HFFc6 (cell line): ENCODE measurements at regions not wholly inside any gene's neighbourhood (a gene's known extent, or its start where the extent isn't known, plus 50 kb on each side); places are given as distances from the start of the nearest gene placed in this dataset.

Experiments
- DNase-seq: peaks from one replicate; pipeline ENCODE4 v3.0.0-alpha.2; 2018
- H3K27ac Mint-ChIP-seq: 2 replicates; pipeline ENCODE4 v1.8.0; 2020; ENCODE audit warnings: mild to moderate bottlenecking, mixed read lengths
- H3K27me3 Mint-ChIP-seq: 2 replicates; pipeline ENCODE4 v1.8.0; 2021; ENCODE audit warnings: mild to moderate bottlenecking, moderate library complexity, mixed read lengths; ENCODE audit not compliant: insufficient read depth
- H3K36me3 Mint-ChIP-seq: 2 replicates; pipeline ENCODE4 v1.8.0; 2021; ENCODE audit warnings: low read depth, mixed read lengths
- H3K4me1 Mint-ChIP-seq: 2 replicates; pipeline ENCODE4 v1.8.0; 2020; ENCODE audit warnings: low read depth, mixed read lengths
- H3K4me3 Mint-ChIP-seq: 2 replicates; pipeline ENCODE4 v1.8.0; 2020; ENCODE audit warnings: mild to moderate bottlenecking, moderate library complexity, mixed read lengths
- H3K9me3 Mint-ChIP-seq: 2 replicates; pipeline ENCODE4 v1.8.0; 2020; ENCODE audit warnings: mild to moderate bottlenecking, mixed read lengths
- CTCF ChIP-seq: fragments of 200-600 bp; sonication (generic); IDR thresholded peaks from 2 replicates; pipeline ENCODE4 v1.5.0; 2021; ENCODE audit warnings: antibody characterized with exemption, mild to moderate bottlenecking

- no peak overlapping the region for H3K27ac Mint-ChIP-seq
- H3K4me3 Mint-ChIP-seq = no peak overlapping the region
- H3K4me1 Mint-ChIP-seq = peaks cover 20% of the 10 kb centered on the region
- peaks cover 10% of the 10 kb centered on the region for H3K27me3 Mint-ChIP-seq
- DNase-seq = no peak
- no peaks in the 10 kb centered on the region for H3K9me3 Mint-ChIP-seq
- no peak for TF ChIP-seq CTCF
- H3K36me3 Mint-ChIP-seq = no peaks in the 10 kb centered on the region
Measured at GRCh38 chr14:89065879-89066278, 241.4 kb downstream of the TTC8 start.

- Mint-ChIP-seq H3K9me3 (no peaks in the 10 kb centered on the region), H3K27me3 (peaks cover 14% of the 10 kb centered on the region), H3K36me3 (no peaks in the 10 kb centered on the region), H3K27ac (no peak overlapping the region), H3K4me1 (peaks cover 6% of the 10 kb centered on the region; the same call in 1 of the 2 replicates), H3K4me3 (no peak overlapping the region)
- TF ChIP-seq CTCF = no peak
- DNase-seq = no peak
Measured at GRCh38 chr14:89067293-89067972, 243.0 kb downstream of the TTC8 start.

GRCh38 chr14:89078021-89078795 is 253.8 kb downstream of the TTC8 start:
- Mint-ChIP-seq H3K4me1 (no peaks in the 10 kb centered on the region), H3K36me3 (no peaks in the 10 kb centered on the region), H3K27me3 (peaks cover 33% of the 10 kb centered on the region), H3K4me3 (no peak overlapping the region), H3K9me3 (no peaks in the 10 kb centered on the region), H3K27ac (no peak overlapping the region)
- DNase-seq = no peak
- no peak for TF ChIP-seq CTCF

GRCh38 chr14:89085231-89085731 is 260.8 kb downstream of the TTC8 start:
- Mint-ChIP-seq H3K27me3 (peaks cover 25% of the 10 kb centered on the region), H3K9me3 (no peaks in the 10 kb centered on the region), H3K4me1 (peaks cover 14% of the 10 kb centered on the region), H3K27ac (no peak overlapping the region), H3K4me3 (no peak overlapping the region; the same call in 1 of the 2 replicates), H3K36me3 (no peaks in the 10 kb centered on the region)
- no peak for DNase-seq
- no peak for TF ChIP-seq CTCF

- Mint-ChIP-seq H3K4me1 (peaks cover 14% of the 10 kb centered on the region), H3K4me3 (peak overlapping the region; percentile 39; the same call in 1 of the 2 replicates), H3K9me3 (no peaks in the 10 kb centered on the region), H3K36me3 (no peaks in the 10 kb centered on the region), H3K27ac (no peak overlapping the region), H3K27me3 (peaks cover 23% of the 10 kb centered on the region)
- no peak for DNase-seq
- no peak for TF ChIP-seq CTCF
Measured at GRCh38 chr14:89085737-89086382, 261.4 kb downstream of the TTC8 start.
